ENCODE measurements at regions not wholly inside any gene's neighbourhood (a gene's known extent, or its start where the extent isn't known, plus 50 kb on each side); places are given as distances from the start of the nearest gene placed in this dataset.

- no peak for TF ChIP-seq CHD7 (IDR thresholded peaks at IDR 0.05; ENCODE audit: insufficient replicate concordance, low read length)
- TF ChIP-seq ASH2L (IDR thresholded peaks at IDR 0.05; ENCODE audit: low read length) = no peak
- no peak for TF ChIP-seq SIRT6 (IDR thresholded peaks at IDR 0.05; ENCODE audit: low read length)
- no peak for TF ChIP-seq TBP (IDR thresholded peaks at IDR 0.05; ENCODE audit: low read depth, low read length)
These were observed 477.5 kb upstream of the MEIS1 start (continued) for GRCh38 chr2:65957454-65957853.
